ENCODE measurements at regions not wholly inside any gene's neighbourhood (a gene's known extent, or its start where the extent isn't known, plus 50 kb on each side); places are given as distances from the start of the nearest gene placed in this dataset.
A peak's percentile ranks its signal among the peaks of the same experiment; 100 is the strongest.
"Not testable (repeated sequence)": the region's sequence is repeated elsewhere in the genome, so short reads cannot be mapped to it uniquely, and the experiment has no call there.

DNA sequence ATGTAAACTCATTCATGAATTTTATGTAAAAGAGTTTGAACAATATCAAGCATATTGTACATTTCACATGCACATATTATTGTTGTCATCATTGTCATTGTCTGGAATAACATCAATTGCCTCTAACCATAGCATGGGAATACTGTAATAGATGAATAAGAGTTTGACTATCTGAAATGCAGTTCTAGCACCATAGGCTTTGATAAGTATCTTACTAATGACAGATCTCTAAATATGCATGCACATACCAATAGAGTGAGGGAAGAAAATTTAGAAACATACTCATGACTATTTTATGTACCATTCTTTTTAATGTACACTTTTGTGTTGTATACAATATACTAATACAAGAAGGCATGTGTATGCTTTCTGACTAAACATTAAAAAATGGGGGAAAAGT, 161.6 kb upstream of the SPRY1 start:
- H3K27me3 ChIP-seq (ENCODE audit: control insufficient read depth in 1 of 2, insufficient read depth in 2 of 2, low read length in 2 of 2), result no peaks in the 10 kb centered on the region
- no peaks in the 10 kb centered on the region for H3K9me3 ChIP-seq (ENCODE audit: control insufficient read depth in 2 of 2, insufficient read depth in 1 of 2, low read depth in 1 of 2, low read length in 1 of 2)
- H3K4me1 ChIP-seq (ENCODE audit: control insufficient read depth in 2 of 2, insufficient read depth in 2 of 2, low read length in 1 of 2), result no peaks in the 10 kb centered on the region
- H3K27ac ChIP-seq (ENCODE audit: low read depth in 2 of 2, low read length in 1 of 2), result no peak overlapping the region
- no peaks in the 10 kb centered on the region for H3K36me3 ChIP-seq (ENCODE audit: control insufficient read depth in 2 of 2, insufficient read depth in 2 of 2, low read length in 1 of 2)
- no peak overlapping the region for H3K4me3 ChIP-seq (ENCODE audit: low read depth in 1 of 2, low read length in 2 of 2)

- 66 to 76% methylated on average over 2 of the region's 2 CpGs for WGBS, 2 donors
- no peaks in the 10 kb centered on the region for H3K4me1 ChIP-seq (ENCODE audit: control insufficient read depth in 2 of 2, insufficient read depth in 2 of 2, low read length in 1 of 2)
- H3K27me3 ChIP-seq (ENCODE audit: control insufficient read depth in 1 of 2, insufficient read depth in 2 of 2, low read length in 2 of 2), result no peaks in the 10 kb centered on the region
- no peaks in the 10 kb centered on the region for H3K36me3 ChIP-seq (ENCODE audit: control insufficient read depth in 2 of 2, insufficient read depth in 2 of 2, low read length in 1 of 2)
- H3K4me3 ChIP-seq (ENCODE audit: low read depth in 1 of 2, low read length in 2 of 2), result no peak overlapping the region
- H3K9me3 ChIP-seq (ENCODE audit: control insufficient read depth in 2 of 2, insufficient read depth in 1 of 2, low read depth in 1 of 2, low read length in 1 of 2), result no peaks in the 10 kb centered on the region
- H3K27ac ChIP-seq (ENCODE audit: low read depth in 2 of 2, low read length in 1 of 2), result no peak overlapping the region
Measured at GRCh38 chr4:123235431-123235830, 161.2 kb upstream of the SPRY1 start.

GRCh38 chr4:123236606-123237005, 160.0 kb upstream of the SPRY1 start:
- Histone ChIP-seq H3K9me3 (ENCODE audit: control insufficient read depth in 2 of 2, insufficient read depth in 1 of 2, low read depth in 1 of 2, low read length in 1 of 2) (no peaks in the 10 kb centered on the region), H3K4me3 (ENCODE audit: low read depth in 1 of 2, low read length in 2 of 2) (no peak overlapping the region), H3K4me1 (ENCODE audit: control insufficient read depth in 2 of 2, insufficient read depth in 2 of 2, low read length in 1 of 2) (no peaks in the 10 kb centered on the region), H3K36me3 (ENCODE audit: control insufficient read depth in 2 of 2, insufficient read depth in 2 of 2, low read length in 1 of 2) (no peaks in the 10 kb centered on the region), H3K27ac (ENCODE audit: low read depth in 2 of 2, low read length in 1 of 2) (no peak overlapping the region), H3K27me3 (ENCODE audit: control insufficient read depth in 1 of 2, insufficient read depth in 2 of 2, low read length in 2 of 2) (no peaks in the 10 kb centered on the region)
- 77 to 88% methylated on average over 2 of the region's 2 CpGs for WGBS, 2 donors

GRCh38 chr4:123240286-123240685, 156.3 kb upstream of the SPRY1 start:
- not testable (repeated sequence) for H3K36me3 ChIP-seq (ENCODE audit: control insufficient read depth in 2 of 2, insufficient read depth in 2 of 2, low read length in 1 of 2); H3K27me3 ChIP-seq (ENCODE audit: control insufficient read depth in 1 of 2, insufficient read depth in 2 of 2, low read length in 2 of 2); H3K4me1 ChIP-seq (ENCODE audit: control insufficient read depth in 2 of 2, insufficient read depth in 2 of 2, low read length in 1 of 2); H3K4me3 ChIP-seq (ENCODE audit: low read depth in 1 of 2, low read length in 2 of 2); H3K27ac ChIP-seq (ENCODE audit: low read depth in 2 of 2, low read length in 1 of 2); H3K9me3 ChIP-seq (ENCODE audit: control insufficient read depth in 2 of 2, insufficient read depth in 1 of 2, low read depth in 1 of 2, low read length in 1 of 2)
- WGBS, 2 donors, result 92 to 95% methylated on average over 5 of the region's 5 CpGs

DNA sequence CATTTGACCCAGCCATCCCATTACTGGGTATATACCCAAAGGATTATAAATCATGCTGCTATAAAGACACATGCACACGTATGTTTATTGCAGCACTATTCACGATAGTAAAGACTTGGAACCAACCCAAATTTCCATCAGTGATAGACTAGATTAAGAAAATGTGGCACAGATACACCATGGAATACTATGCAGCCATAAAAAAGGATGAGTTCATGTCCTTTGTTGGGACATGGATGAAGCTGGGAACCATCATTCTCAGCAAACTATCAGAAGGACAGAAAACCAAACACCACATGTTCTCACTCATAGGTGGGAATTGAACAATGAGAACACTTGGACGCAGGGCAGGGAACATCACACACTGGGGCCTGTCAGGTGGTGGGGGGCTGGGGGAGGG, 153.4 kb upstream of the SPRY1 start:
- not testable (repeated sequence) for H3K4me1 ChIP-seq (ENCODE audit: control insufficient read depth in 2 of 2, insufficient read depth in 2 of 2, low read length in 1 of 2); H3K4me3 ChIP-seq (ENCODE audit: low read depth in 1 of 2, low read length in 2 of 2); H3K27me3 ChIP-seq (ENCODE audit: control insufficient read depth in 1 of 2, insufficient read depth in 2 of 2, low read length in 2 of 2); H3K9me3 ChIP-seq (ENCODE audit: control insufficient read depth in 2 of 2, insufficient read depth in 1 of 2, low read depth in 1 of 2, low read length in 1 of 2); H3K27ac ChIP-seq (ENCODE audit: low read depth in 2 of 2, low read length in 1 of 2); H3K36me3 ChIP-seq (ENCODE audit: control insufficient read depth in 2 of 2, insufficient read depth in 2 of 2, low read length in 1 of 2)
- WGBS, 2 donors, result 84 to 90% methylated on average over 3 of the region's 3 CpGs

GRCh38 chr4:123244137-123244536, 152.5 kb upstream of the SPRY1 start:
- Histone ChIP-seq H3K27ac (ENCODE audit: low read depth in 2 of 2, low read length in 1 of 2) (peak overlapping the region in 1 of 2 donors; percentile 13), H3K4me3 (ENCODE audit: low read depth in 1 of 2, low read length in 2 of 2) (no peak overlapping the region), H3K27me3 (ENCODE audit: control insufficient read depth in 1 of 2, insufficient read depth in 2 of 2, low read length in 2 of 2) (no peaks in the 10 kb centered on the region), H3K36me3 (ENCODE audit: control insufficient read depth in 2 of 2, insufficient read depth in 2 of 2, low read length in 1 of 2) (no peaks in the 10 kb centered on the region), H3K4me1 (ENCODE audit: control insufficient read depth in 2 of 2, insufficient read depth in 2 of 2, low read length in 1 of 2) (no peaks in the 10 kb centered on the region), H3K9me3 (ENCODE audit: control insufficient read depth in 2 of 2, insufficient read depth in 1 of 2, low read depth in 1 of 2, low read length in 1 of 2) (no peaks in the 10 kb centered on the region)
- 34 to 53% methylated on average over 6 of the region's 6 CpGs for WGBS, 2 donors

GRCh38 chr4:123246085-123246484, 150.5 kb upstream of the SPRY1 start:
- WGBS, 2 donors, result 48 to 69% methylated on average over 4 of the region's 4 CpGs
- H3K27ac ChIP-seq (ENCODE audit: low read depth in 2 of 2, low read length in 1 of 2), result no peak overlapping the region
- H3K36me3 ChIP-seq (ENCODE audit: control insufficient read depth in 2 of 2, insufficient read depth in 2 of 2, low read length in 1 of 2), result no peaks in the 10 kb centered on the region
- H3K9me3 ChIP-seq (ENCODE audit: control insufficient read depth in 2 of 2, insufficient read depth in 1 of 2, low read depth in 1 of 2, low read length in 1 of 2), result no peaks in the 10 kb centered on the region
- H3K27me3 ChIP-seq (ENCODE audit: control insufficient read depth in 1 of 2, insufficient read depth in 2 of 2, low read length in 2 of 2), result no peaks in the 10 kb centered on the region
- H3K4me3 ChIP-seq (ENCODE audit: low read depth in 1 of 2, low read length in 2 of 2), result no peak overlapping the region
- H3K4me1 ChIP-seq (ENCODE audit: control insufficient read depth in 2 of 2, insufficient read depth in 2 of 2, low read length in 1 of 2), result no peaks in the 10 kb centered on the region

- H3K4me3 ChIP-seq (ENCODE audit: low read depth in 1 of 2, low read length in 2 of 2), result no peak overlapping the region
- no peaks in the 10 kb centered on the region for H3K4me1 ChIP-seq (ENCODE audit: control insufficient read depth in 2 of 2, insufficient read depth in 2 of 2, low read length in 1 of 2)
Measured at GRCh38 chr4:123248085-123248659, 148.4 kb upstream of the SPRY1 start.

DNA sequence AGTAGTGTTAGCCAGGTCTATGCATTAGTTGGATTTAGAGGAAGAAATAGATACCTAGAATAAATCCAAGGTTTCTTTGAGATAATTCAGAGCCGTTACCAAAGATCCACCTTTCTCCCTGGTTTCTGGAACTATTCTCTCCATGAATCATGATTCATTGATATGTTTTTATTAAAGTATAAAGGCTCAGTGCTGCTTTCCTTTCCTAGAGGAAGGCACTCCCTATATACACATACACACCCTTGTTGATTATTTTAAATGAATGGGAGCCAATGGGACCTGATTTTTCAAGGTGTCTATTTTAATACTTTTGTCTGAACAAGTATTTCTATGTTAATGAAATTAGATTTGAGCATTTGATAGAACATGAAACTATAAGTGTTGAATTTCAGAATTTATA, 146.8 kb upstream of the SPRY1 start:
- Histone ChIP-seq H3K27me3 (ENCODE audit: control insufficient read depth in 1 of 2, insufficient read depth in 2 of 2, low read length in 2 of 2) (no peaks in the 10 kb centered on the region), H3K9me3 (ENCODE audit: control insufficient read depth in 2 of 2, insufficient read depth in 1 of 2, low read depth in 1 of 2, low read length in 1 of 2) (no peaks in the 10 kb centered on the region), H3K27ac (ENCODE audit: low read depth in 2 of 2, low read length in 1 of 2) (no peak overlapping the region), H3K4me1 (ENCODE audit: control insufficient read depth in 2 of 2, insufficient read depth in 2 of 2, low read length in 1 of 2) (no peaks in the 10 kb centered on the region), H3K36me3 (ENCODE audit: control insufficient read depth in 2 of 2, insufficient read depth in 2 of 2, low read length in 1 of 2) (no peaks in the 10 kb centered on the region), H3K4me3 (ENCODE audit: low read depth in 1 of 2, low read length in 2 of 2) (no peak overlapping the region)
- WGBS, 2 donors, result 44 to 48% methylated on average over 1 of the region's 1 CpG

More at GRCh38 chr4:123248085-123248659, 148.4 kb upstream of the SPRY1 start:
- Histone ChIP-seq H3K27ac (ENCODE audit: low read depth in 2 of 2, low read length in 1 of 2) (no peak overlapping the region), H3K27me3 (ENCODE audit: control insufficient read depth in 1 of 2, insufficient read depth in 2 of 2, low read length in 2 of 2) (no peaks in the 10 kb centered on the region), H3K36me3 (ENCODE audit: control insufficient read depth in 2 of 2, insufficient read depth in 2 of 2, low read length in 1 of 2) (no peaks in the 10 kb centered on the region), H3K9me3 (ENCODE audit: control insufficient read depth in 2 of 2, insufficient read depth in 1 of 2, low read depth in 1 of 2, low read length in 1 of 2) (no peaks in the 10 kb centered on the region)
- 65 to 75% methylated on average over 1 of the region's 1 CpG for WGBS, 2 donors

- no peak overlapping the region for H3K4me3 ChIP-seq (ENCODE audit: low read depth in 1 of 2, low read length in 2 of 2)
- no peak overlapping the region for H3K27ac ChIP-seq (ENCODE audit: low read depth in 2 of 2, low read length in 1 of 2)
- no peaks in the 10 kb centered on the region for H3K9me3 ChIP-seq (ENCODE audit: control insufficient read depth in 2 of 2, insufficient read depth in 1 of 2, low read depth in 1 of 2, low read length in 1 of 2)
- H3K27me3 ChIP-seq (ENCODE audit: control insufficient read depth in 1 of 2, insufficient read depth in 2 of 2, low read length in 2 of 2), result no peaks in the 10 kb centered on the region
- H3K4me1 ChIP-seq (ENCODE audit: control insufficient read depth in 2 of 2, insufficient read depth in 2 of 2, low read length in 1 of 2), result no peaks in the 10 kb centered on the region
- no peaks in the 10 kb centered on the region for H3K36me3 ChIP-seq (ENCODE audit: control insufficient read depth in 2 of 2, insufficient read depth in 2 of 2, low read length in 1 of 2)
Measured at GRCh38 chr4:123250843-123251242, 145.8 kb upstream of the SPRY1 start.
